ENCODE measurements at regions not wholly inside any gene's neighbourhood (a gene's known extent, or its start where the extent isn't known, plus 50 kb on each side); places are given as distances from the start of the nearest gene placed in this dataset.

DNA sequence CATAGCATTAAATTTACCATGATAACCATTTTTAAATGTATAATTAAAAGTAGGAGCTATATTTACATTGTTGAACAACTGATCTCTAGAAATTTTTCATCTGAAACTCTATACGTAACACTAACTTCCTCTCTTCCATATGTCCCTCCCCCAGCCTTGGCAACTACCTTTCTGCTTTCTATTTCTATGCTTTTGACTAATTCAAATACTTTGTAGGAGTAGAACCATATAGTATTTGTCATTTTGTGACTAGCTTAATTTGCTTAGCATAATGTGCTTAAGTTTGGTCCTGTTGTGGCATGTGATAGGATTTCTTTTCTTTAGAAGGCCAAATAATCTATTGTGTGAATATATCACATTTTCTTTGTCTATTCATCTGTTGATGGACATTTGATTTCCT lies 225.3 kb upstream of the POT1 start:
- no peak for DNase-seq (ENCODE audit: low spot score)

DNA sequence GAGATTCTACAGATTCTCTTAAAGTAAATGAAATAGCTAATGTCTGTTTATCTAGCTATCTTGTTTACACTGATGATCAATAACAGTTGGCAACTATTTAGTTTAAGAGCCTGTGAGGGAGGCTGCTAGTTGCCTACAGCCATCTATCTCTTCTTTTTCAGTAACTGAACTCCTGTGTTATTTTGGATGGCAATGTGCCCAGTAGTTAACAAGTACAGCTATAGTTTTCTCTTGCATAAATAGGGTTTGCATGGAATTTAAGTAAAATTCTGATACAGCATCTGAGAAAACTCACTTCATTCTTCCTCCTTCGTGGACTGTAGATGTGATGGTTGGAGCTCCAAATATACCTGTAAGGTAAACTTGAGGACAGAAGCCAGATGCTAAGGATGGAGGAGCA lies 219.5 kb upstream of the POT1 start:
- DNase-seq (ENCODE audit: low spot score), result no peak

DNA sequence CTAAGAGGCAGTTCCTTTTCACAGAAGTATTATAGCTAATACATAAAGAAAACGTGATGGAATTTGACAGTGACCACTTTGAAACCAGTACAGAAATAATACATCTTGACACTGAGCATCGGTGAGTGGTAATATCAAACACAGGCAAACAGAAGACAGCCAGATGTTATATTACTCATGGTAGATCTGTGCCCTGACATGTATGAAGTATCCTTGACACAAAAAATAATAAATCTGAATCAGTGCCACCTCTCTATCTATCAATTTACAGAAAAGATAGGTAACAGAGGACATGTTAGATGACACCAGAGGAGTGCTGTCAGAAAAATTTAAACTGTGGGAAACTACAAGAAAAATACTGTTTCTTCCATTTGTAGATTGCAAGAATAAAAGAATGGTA lies 217.4 kb upstream of the POT1 start:
- no peak for DNase-seq (ENCODE audit: low spot score)

DNA sequence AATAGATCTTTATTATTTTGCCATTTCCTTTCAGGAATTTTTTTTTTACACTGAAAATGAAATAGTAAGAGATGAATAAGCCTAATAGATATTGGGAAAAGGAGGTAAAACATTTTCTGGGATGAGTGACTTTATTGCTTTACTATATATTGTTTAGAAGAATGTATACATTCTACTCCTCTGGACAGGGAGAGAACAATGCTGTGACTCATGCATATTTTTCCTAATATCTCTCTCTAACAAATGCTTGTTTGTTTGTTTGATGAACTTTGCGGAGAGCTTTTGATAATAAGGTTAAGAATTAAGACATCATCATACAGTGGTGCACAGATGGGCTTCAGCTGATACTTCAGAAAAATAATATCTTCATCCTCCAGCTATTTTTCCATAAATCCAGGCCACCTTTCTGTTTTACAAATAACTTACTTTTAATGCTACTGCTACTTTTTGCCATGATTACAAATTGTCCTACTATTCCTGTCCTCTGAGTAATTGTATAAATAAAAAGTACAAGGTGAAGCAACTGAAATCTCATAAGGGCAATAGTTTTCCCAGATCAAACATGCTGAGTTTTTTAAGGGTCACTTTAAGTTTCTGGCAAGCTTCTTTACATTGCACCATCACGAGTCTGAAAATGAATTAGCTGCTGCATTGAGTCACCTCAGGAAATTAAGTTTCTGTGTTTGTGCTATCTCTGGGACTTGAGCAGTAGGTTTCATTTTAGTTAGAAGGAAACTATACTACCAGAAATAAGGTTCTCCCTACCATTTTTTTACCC lies 207.3 kb upstream of the POT1 start:
- DNase-seq (ENCODE audit: low spot score), result no peak

DNA sequence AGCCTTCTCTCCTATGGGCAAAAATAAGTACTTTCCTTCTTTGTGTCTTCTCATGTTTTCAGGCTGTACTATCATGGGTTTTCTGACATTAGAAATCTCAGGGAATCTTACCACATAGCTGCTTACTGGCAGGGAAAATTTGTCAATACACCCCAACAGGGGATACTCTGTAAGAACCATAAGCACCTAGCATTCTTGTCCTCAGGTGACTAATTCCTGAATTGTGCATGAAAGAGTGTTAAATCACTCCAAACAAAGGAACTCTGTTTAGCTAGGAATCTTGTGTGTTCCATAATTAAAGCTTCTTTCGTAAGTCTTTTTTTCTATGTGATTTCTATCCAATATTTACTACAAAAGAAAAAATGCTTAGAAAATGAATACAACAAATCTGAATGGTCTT lies 206.7 kb upstream of the POT1 start:
- no peak for DNase-seq (ENCODE audit: low spot score)

DNA sequence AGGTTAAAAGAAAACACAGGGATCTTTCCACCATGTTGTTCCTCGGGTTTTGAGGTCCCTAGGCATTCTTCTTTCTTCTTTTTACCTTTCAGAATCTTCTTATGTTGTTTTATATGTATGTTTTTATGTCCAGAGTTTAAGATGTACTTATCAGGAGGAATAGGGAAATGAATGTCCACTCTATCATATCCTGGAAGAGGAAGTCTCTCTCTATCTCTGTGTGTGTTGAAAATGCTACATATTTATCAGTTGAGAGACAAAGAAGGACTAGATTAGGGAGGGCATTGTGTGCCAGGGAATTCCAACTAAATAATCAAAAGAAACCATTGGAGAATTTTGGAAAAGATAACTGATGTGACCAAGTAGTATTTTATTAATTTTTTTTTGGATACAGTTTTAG lies 200.5 kb upstream of the POT1 start:
- no peak for DNase-seq (ENCODE audit: low spot score)

DNA sequence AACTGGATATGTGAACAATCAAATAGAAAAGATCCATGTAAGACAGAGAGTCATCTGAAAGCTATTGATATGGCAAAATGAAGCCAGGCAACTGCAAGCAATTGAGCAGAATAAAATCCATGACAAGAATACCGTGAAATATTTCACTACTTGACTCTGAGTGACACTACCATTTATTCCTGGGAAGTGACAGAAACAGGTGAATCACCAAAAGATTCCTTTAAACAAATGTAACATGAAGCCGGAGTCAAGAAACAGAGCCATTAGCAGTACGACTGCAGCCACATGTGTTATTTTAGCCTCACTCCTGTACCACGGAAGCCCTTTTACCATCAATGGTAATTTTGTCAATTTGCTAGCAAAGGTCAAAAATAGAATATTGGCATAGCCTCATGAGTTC lies 197.7 kb upstream of the POT1 start:
- DNase-seq (ENCODE audit: low spot score), result no peak

DNA sequence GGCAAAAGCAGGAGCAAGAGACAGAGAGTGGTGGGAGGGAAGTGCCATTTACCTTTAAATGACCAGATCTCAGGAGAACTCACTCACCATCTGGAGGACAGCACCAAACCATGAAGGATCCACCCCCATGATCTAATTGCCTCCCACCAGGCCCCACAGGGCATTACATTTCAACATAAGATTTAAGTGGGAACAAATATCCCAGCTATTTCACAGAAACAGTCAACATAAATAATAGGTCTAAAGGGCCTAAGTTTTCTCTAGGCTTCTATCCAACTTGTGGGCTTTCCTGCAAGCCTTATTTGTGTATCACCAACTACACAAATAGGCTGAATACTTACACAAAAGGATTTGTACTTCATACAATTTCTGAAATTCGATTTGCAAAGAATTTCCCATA lies 196.8 kb upstream of the POT1 start:
- no peak for DNase-seq (ENCODE audit: low spot score)

DNA sequence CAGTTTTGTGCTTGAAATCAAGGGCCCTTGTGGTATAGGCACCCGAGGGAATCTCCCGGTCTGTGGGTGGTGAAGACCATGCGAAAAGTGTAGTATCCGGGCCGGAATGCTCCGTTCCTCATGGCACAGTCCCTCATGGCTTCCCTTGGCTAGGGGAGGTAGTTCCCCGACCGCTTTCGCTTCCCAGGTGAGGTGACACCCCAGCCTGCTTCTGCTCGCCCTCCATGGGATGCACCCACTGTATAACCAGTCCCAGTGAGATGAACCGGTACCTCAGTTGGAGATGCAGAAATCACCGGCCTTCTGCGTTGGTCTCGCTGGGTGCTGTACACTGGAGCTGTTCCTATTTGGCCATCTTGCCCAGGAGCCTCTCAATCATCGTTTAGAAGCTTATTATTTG lies 195.7 kb upstream of the POT1 start:
- DNase-seq (ENCODE audit: low spot score), result no peak

DNA sequence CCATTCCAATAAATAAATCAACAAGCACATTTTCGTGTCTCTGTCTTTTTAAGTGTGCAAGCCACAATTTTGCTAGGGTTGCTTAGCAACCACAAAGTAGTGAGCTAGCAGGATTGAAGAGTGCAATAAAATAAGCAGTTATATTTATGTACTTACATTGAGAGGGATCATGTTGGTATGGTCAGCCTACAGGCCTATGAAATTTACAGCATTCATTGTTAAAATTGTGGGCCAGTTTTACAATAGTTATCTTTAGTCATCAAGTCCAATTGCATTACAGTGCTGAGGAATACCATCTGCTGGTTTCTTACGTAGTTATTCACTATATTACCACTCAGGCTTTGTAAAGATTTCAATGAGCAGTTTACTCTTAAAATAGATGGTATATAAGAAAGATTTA lies 192.5 kb upstream of the POT1 start:
- DNase-seq (ENCODE audit: low spot score), result no peak

DNA sequence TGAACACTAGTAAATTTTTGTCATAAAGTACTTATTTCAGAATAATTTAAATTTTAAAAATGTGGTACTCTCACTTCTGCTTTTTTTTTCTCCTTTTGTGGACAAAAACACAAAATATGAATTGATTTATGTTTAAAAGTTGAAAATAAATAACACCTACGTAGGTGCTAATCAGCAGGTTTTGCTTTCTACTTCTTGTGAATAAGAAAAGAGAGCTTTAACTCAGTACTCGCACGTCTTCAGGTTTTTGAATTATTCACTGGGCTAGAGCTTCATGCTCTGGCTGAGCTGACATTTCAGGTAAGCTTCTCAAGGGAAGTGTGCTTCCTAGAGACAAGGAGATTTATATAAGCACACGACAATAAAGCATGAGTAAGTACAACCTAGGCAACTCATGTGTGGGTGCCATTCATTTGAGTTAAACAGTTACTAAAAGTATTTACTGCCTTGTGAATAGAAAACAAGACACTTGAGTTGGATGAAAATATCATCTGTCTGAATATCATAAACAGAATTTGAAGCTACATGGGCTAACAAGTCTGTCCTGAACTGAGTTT lies 190.0 kb upstream of the POT1 start:
- no peak for DNase-seq (ENCODE audit: low spot score)

DNA sequence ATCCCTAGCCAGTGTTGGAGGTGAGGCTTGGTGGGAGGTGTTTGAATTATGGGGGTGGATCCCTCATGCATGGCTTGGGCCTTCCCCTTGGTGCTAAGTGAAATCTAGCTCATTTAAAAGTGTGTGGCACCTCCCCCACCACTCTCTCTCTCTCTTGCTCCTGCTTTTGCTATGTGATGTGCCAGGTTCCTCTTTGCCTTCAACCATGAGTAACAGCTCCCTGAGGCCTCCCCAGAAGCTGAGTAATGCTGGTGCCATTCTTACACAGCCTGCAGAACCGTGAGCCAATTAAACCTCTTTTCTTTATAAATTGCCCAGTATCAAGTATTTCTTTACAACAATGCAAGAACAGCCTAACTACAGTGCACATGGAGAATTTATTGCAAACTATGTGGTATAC lies 188.8 kb upstream of the POT1 start:
- no peak for DNase-seq (ENCODE audit: low spot score)

DNA sequence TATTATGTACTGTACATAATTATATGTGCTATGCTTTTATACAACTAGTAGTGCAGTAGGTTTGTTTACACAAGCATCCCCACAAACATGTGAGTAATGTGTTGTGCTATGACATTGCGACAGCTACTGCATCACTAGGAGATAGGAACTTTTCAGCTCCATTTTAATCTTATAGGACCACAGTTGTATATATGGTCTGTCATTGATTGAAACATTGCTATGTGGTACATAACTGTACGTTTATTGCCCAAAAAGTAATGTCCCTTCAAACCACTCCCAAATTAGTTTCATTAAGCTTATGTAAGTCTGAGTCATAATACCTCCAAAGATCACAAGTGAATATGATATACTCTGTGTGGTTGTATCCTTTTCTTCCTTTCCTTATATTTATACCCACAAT lies 183.2 kb upstream of the POT1 start:
- DNase-seq (ENCODE audit: low spot score), result no peak

DNA sequence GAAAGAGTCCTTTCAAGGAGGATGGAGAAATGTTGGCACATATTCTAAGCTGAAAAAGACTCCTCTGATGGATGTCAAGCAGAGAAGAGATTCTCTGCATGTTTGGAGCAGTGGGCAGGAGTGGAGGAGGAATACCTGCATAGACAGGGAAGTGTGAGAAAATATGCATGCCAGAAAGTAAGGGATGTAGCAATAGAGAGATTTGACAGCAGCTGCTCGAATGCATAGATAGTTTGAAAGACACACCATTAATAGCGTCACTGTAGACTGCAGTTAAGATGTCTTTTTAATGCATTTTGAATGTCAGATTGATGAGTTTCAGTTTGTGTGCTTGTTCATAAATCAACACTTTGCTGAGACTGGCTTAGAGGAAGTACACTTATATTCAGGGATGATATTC lies 169.9 kb upstream of the POT1 start:
- DNase-seq (ENCODE audit: low spot score), result no peak

DNA sequence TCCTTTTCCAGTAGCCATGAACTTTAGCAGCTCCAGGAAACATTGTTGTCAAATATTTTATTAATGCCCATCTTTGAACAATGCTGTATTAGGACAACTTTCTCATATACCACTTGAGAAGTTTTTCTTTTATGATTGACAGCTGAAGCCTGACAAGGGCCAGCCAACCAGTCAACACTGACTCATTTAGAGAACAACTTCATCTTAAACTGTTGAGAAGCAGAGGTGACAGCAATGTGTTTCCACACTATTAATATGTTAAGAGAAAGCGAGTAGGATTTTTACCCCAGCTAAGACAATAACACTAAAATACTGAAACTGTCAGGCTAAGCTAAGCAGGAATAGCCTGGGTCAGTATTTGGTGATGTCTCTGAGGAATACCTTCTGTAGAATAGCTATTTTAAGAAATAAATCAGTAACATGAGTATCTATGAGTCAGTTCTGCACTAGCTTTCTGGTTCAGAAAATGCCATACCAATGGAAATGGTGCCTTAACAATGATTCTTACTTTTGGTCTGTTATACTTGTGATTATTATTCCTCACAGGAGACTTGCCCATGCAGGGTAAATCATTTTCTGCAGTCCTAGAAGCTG lies 168.8 kb upstream of the POT1 start:
- DNase-seq (ENCODE audit: low spot score), result no peak

DNA sequence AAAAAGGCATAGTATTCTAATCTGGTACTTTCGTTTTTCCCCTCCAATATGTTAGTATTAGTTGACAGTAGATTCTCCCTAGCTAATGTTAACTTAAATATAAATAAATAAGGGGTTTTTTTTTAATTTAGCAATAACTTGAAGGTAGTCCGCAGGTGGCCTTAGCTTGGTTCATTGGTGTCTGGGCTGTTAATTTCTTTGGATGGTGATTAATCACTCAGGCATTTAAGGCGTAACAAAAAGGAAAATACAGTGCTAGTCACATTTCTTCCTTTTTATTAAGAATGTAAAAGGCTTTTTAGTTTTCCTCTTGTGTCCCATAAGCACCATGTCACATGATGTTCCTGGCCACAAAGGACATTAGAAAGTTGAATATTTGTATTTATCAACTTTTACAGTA lies 161.0 kb upstream of the POT1 start:
- DNase-seq (ENCODE audit: low spot score), result no peak

DNA sequence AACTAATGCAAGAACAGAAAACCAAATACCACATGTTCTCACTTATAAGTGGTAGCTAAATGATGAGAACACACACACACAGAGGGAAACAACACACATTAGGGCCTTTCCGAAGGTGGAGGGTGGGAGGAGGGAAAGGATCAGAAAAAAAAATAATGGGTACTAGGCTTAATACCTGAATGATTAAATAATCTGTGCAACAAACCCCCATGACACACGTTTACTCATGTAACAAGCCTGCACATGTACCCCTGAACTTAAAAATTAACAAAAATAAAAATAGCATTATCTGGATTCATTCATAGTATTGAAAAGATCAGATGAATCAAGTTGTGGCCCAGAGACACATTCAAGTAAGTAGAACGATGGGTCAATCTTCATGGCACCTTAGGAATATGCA lies 159.5 kb upstream of the POT1 start:
- no peak for DNase-seq (ENCODE audit: low spot score)

DNA sequence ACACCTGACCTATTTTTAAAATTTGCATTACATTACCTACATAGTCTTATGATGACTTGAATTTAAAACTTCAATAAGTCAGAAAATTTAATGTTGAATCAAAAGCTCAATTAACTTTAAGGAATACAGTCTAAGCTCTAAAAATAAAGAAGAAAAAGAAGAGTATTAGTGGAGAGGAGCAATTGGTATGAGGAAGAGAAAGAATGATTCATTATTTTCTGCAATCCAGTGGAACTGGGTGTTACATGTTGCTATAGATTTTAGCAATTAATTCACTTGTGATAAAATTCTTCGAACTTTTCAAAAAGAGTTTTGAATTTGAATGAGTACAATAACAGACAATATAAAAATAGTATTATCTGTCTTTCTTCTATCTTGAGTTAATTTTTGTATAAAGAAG lies 158.9 kb upstream of the POT1 start:
- DNase-seq (ENCODE audit: low spot score), result no peak

DNA sequence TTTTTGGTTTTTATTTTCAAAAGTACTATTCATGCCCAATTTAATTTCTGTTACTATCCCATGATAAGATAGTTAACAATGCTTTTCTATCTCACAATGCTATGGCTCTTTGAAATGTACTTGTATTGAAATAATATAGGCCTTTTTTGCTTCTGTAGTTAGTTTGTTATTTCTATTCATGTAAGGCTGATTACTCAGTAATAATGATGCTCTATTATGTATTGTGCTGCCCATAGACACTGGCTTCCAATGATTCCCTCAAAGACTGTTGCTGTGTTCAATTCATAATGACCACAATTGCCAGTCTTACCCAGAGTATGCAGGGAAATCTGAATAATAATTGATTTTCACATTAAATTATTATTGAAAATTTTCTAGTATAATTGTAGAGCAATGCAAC lies 155.5 kb upstream of the POT1 start:
- DNase-seq (ENCODE audit: low spot score), result no peak

DNA sequence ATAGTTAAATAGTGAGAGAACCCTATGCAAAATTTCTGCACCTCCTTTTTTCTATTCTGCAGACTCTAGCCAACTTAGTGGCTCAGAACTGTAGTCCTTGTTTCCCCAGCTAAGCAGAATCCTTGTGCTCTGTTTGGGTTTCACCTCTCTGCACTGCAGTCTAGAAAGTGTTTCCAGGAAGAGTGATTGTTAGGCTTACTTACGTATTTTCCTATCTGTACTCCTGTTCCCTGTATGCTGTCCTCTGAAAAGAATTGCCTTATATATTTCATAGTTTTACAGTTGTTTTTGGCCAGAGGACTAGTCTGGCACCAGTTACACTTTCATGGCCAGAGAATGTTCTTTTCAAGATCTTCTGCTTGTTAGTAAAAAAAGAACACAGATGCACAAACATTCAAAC lies 154.6 kb upstream of the POT1 start:
- no peak for DNase-seq (ENCODE audit: low spot score)

DNA sequence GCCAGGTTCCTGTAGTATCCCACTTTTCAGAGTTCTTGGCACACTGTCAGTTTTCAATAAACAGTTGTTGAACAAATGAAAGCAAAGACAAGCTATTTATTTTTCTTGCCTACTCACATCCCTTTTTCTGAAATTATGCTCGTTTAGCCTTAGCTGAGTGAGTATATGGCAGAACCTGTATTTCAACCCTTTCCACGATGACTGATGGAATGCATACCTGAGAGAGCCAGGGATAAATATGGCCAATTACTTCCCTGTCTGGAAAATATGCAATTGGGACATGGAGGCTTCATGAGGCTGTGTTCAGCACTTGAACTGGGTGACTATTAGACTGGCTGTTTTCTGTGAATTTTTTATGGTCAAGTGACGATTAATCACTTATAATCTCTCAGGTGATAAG lies 144.5 kb upstream of the POT1 start:
- no peak for DNase-seq (ENCODE audit: low spot score)

DNA sequence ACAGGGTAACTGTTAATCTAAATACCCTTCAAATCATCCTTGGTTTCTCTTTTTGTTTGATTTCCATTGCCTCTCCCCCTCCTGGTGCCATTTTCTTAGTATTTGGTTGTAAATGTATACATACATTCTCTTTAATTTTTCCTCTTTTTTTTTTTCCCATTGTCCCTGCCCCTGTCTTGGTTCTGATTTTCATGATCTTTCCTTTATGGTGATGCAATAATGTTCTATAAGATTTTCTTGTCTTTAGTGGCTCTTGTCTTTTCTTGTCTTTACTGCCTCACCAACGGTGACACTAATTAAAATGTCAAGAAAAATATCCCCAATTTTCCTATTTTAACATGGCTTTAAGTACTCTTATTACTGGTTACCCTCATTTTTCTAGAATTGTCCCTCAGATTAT lies 135.9 kb upstream of the POT1 start:
- DNase-seq (ENCODE audit: low spot score), result no peak

DNA sequence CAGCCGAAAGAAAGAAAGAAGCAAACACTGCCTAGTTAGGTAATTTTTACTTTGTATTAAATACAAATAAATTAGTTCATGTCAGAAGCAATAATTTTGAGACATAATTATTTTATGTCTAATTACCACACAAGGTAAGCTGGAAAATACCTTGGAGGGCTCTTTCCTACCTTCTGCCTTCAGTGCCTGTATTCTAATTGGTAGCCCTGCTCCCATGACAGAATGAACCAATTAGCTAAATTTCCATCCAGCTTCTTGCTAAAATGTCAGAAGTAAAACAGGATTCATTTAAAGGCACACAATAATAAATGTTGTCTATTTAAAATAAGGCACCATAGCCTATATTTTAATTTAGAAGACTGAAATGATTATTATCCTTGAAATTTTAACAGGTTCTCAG lies 135.4 kb upstream of the POT1 start:
- DNase-seq (ENCODE audit: low spot score), result no peak
